Progenitor cell of endocrine pancreas (in vitro differentiated cells): ENCODE measurements at regions not wholly inside any gene's neighbourhood (a gene's known extent, or its start where the extent isn't known, plus 50 kb on each side); places are given as distances from the start of the nearest gene placed in this dataset.

Experiments used
- DNase-seq: peaks from one replicate; pipeline ENCODE4 v3.0.0; 2021; ENCODE audit warnings: low spot score; ENCODE audit not compliant: unreplicated experiment
- H3K27ac Mint-ChIP-seq: 2 replicates; pipeline ENCODE4 v1.8.0; 2021; ENCODE audit warnings: mild to moderate bottlenecking, moderate library complexity, mixed read lengths
- H3K27me3 Mint-ChIP-seq: 2 replicates; pipeline ENCODE4 v1.8.0; 2021; ENCODE audit warnings: mixed read lengths
- H3K36me3 Mint-ChIP-seq: 2 replicates; pipeline ENCODE4 v1.8.0; 2022; ENCODE audit warnings: mixed read lengths; ENCODE audit not compliant: insufficient read depth
- H3K4me1 Mint-ChIP-seq: 2 replicates; pipeline ENCODE4 v1.8.0; 2021; ENCODE audit warnings: low read depth, mixed read lengths
- H3K4me3 Mint-ChIP-seq: 2 replicates; pipeline ENCODE4 v1.8.0; 2021; ENCODE audit warnings: low read depth, mild to moderate bottlenecking, moderate library complexity, mixed read lengths
- H3K9me3 Mint-ChIP-seq: 2 replicates; pipeline ENCODE4 v1.8.0; 2021; ENCODE audit warnings: low read depth, mixed read lengths
- CTCF ChIP-seq: fragments of 200-600 bp; sonication (generic); IDR thresholded peaks from one replicate; pipeline ENCODE4 v1.5.0; 2021; ENCODE audit warnings: antibody characterized with exemption, mild to moderate bottlenecking; ENCODE audit not compliant: unreplicated experiment

- H3K4me3 Mint-ChIP-seq: no peak overlapping the region
- peaks cover 18% of the 10 kb centered on the region for H3K27me3 Mint-ChIP-seq
- no peak overlapping the region for H3K27ac Mint-ChIP-seq
- no peaks in the 10 kb centered on the region for H3K4me1 Mint-ChIP-seq
- no peak for DNase-seq
- no peak for TF ChIP-seq CTCF
- peaks cover 2% of the 10 kb centered on the region for H3K36me3 Mint-ChIP-seq
- H3K9me3 Mint-ChIP-seq: peaks cover 3% of the 10 kb centered on the region
Observed at GRCh38 chr15:96457841-96458240, 127.3 kb downstream of the NR2F2 start.

GRCh38 chr15:96460106-96460505 lies 129.6 kb downstream of the NR2F2 start:
- no peaks in the 10 kb centered on the region for H3K4me1 Mint-ChIP-seq

GRCh38 chr15:96462768-96463750 lies 132.6 kb downstream of the NR2F2 start:
- peaks cover 2% of the 10 kb centered on the region for H3K4me1 Mint-ChIP-seq
- TF ChIP-seq CTCF: no peak
- H3K27me3 Mint-ChIP-seq: peaks cover 24% of the 10 kb centered on the region
- peaks cover 2% of the 10 kb centered on the region for H3K36me3 Mint-ChIP-seq
- no peak overlapping the region for H3K27ac Mint-ChIP-seq
- H3K9me3 Mint-ChIP-seq: peaks cover 3% of the 10 kb centered on the region
- DNase-seq: no peak
- no peak overlapping the region for H3K4me3 Mint-ChIP-seq

More at GRCh38 chr15:96460106-96460505, 129.6 kb downstream of the NR2F2 start:
- TF ChIP-seq CTCF: no peak
- Mint-ChIP-seq H3K36me3 (peaks cover 2% of the 10 kb centered on the region), H3K27ac (no peak overlapping the region), H3K4me3 (no peak overlapping the region), H3K9me3 (peaks cover 3% of the 10 kb centered on the region), H3K27me3 (peaks cover 23% of the 10 kb centered on the region)
- no peak for DNase-seq

- TF ChIP-seq CTCF: no peak
- Mint-ChIP-seq H3K36me3 (no peaks in the 10 kb centered on the region), H3K9me3 (no peaks in the 10 kb centered on the region), H3K4me1 (peaks cover 2% of the 10 kb centered on the region), H3K27ac (no peak overlapping the region), H3K27me3 (peaks cover 44% of the 10 kb centered on the region), H3K4me3 (no peak overlapping the region)
- DNase-seq: no peak
Observed at GRCh38 chr15:96466389-96466947, 136.0 kb downstream of the NR2F2 start.

GRCh38 chr15:96468036-96468435 lies 137.5 kb downstream of the NR2F2 start:
- Mint-ChIP-seq H3K27me3 (peaks cover 54% of the 10 kb centered on the region), H3K27ac (no peak overlapping the region), H3K9me3 (no peaks in the 10 kb centered on the region), H3K36me3 (no peaks in the 10 kb centered on the region), H3K4me1 (peaks cover 2% of the 10 kb centered on the region), H3K4me3 (no peak overlapping the region)
- no peak for DNase-seq
- TF ChIP-seq CTCF: no peak
